Mesendoderm (in vitro differentiated cells): ENCODE measurements at regions not wholly inside any gene's neighbourhood (a gene's known extent, or its start where the extent isn't known, plus 50 kb on each side); places are given as distances from the start of the nearest gene placed in this dataset.

Experiments
- DNase-seq: peaks from one replicate; pipeline ENCODE4 v3.0.0; 2013
- H2AK5ac ChIP-seq: 2 replicates; pipeline ENCODE4 v1.6.1; 2013; ENCODE audit warnings: low read length, inconsistent platforms
- H2BK120ac ChIP-seq: 2 replicates; pipeline ENCODE4 v1.6.1; 2013; ENCODE audit warnings: low read depth, mild to moderate bottlenecking, low read length, moderate library complexity, mixed read lengths
- H2BK15ac ChIP-seq: replicated peaks from 2 replicates; pipeline ENCODE4 v1.6.1; 2013; ENCODE audit warnings: low read depth, mild to moderate bottlenecking, moderate library complexity
- H2BK5ac ChIP-seq: 2 replicates; pipeline ENCODE4 v1.6.1; 2013; ENCODE audit warnings: low read length, inconsistent platforms
- H3K18ac ChIP-seq: 2 replicates; pipeline ENCODE4 v1.6.1; 2013; ENCODE audit warnings: mild to moderate bottlenecking, low read length, mixed read lengths
- H3K23ac ChIP-seq: one replicate; pipeline ENCODE4 v1.6.1; 2013; ENCODE audit warnings: low read length
- H3K27ac ChIP-seq: 2 replicates; pipeline ENCODE4 v1.5.1; 2013; ENCODE audit warnings: low read depth, mild to moderate bottlenecking, inconsistent platforms, low read length, moderate library complexity
- H3K27me3 ChIP-seq: 2 replicates; pipeline ENCODE4 v1.6.1; 2013; ENCODE audit warnings: low read length, control low read depth, mild to moderate bottlenecking, inconsistent platforms; ENCODE audit not compliant: insufficient read depth, poor library complexity
- H3K36me3 ChIP-seq: 2 replicates; pipeline ENCODE4 v1.6.1; 2013; ENCODE audit warnings: low read length, inconsistent platforms; ENCODE audit not compliant: control insufficient read depth, insufficient read depth
- H3K4ac ChIP-seq: one replicate; pipeline ENCODE4 v1.6.1; 2013; ENCODE audit warnings: low read depth, mild to moderate bottlenecking, low read length, moderate library complexity
- H3K4me1 ChIP-seq: 2 replicates; pipeline ENCODE4 v1.6.1; 2013; ENCODE audit warnings: low read depth, low read length, inconsistent platforms; ENCODE audit not compliant: control insufficient read depth
- H3K4me2 ChIP-seq: 2 replicates; pipeline ENCODE4 v1.6.1; 2013; ENCODE audit warnings: low read length
- H3K4me3 ChIP-seq: 2 replicates; pipeline ENCODE4 v1.5.1; 2013; ENCODE audit warnings: mild to moderate bottlenecking, low read length
- H3K56ac ChIP-seq: one replicate; pipeline ENCODE4 v1.6.1; 2013; ENCODE audit warnings: low read length
- H3K79me1 ChIP-seq: 2 replicates; pipeline ENCODE4 v1.6.1; 2013; ENCODE audit warnings: low read length, inconsistent platforms
- H3K79me2 ChIP-seq: 2 replicates; pipeline ENCODE4 v1.6.1; 2013; ENCODE audit warnings: mild to moderate bottlenecking, low read length; ENCODE audit not compliant: control insufficient read depth, insufficient read depth
- H3K9ac ChIP-seq: 2 replicates; pipeline ENCODE4 v1.6.1; 2013; ENCODE audit warnings: low read length, inconsistent platforms
- H4K5ac ChIP-seq: one replicate; pipeline ENCODE4 v1.6.1; 2013; ENCODE audit warnings: low read length
- H4K8ac ChIP-seq: one replicate; pipeline ENCODE4 v1.6.1; 2013; ENCODE audit warnings: low read depth, mild to moderate bottlenecking, control low read depth, low read length, moderate library complexity
- WGBS: extraction: QIAGEN DNeasy Blood & Tissue Kit; methylation state at CpG from one replicate; pipeline ENCODE4 v1.1.7; 2013; ENCODE audit warnings: low lambda C conversion rate, missing lambda C conversion rate; ENCODE audit not compliant: insufficient coverage; ENCODE audit errors: extremely low coverage; 5-methylcytosine and 5-hydroxymethylcytosine counted together

DNA sequence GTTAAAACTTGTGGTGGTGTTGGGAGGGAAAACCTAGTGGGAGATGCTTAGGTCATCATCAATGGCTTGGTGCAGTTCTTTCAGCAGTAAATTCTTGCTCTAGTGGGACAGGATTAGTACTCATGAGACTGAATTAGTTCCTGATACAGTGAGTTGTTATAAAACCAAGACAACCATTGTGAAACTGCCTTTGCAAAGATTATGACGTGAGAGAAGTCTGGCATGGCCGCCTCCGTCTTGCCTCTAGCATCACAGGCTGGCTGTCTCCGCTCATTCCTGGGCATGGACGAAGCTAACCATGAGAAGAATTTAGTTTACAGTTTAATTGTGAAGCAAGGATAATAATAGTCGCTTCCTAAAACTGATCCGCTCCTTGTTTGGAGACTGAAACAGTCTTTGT, 186.4 kb downstream of the KIF20B start:
- DNase-seq = no peak
- Histone ChIP-seq H3K23ac (no peak overlapping the region), H4K5ac (no peak overlapping the region), H4K8ac (no peak overlapping the region), H3K56ac (no peak overlapping the region), H3K4ac (no peak overlapping the region), H3K79me1 (no peaks in the 10 kb centered on the region), H3K4me3 (no peak overlapping the region), H3K4me1 (no peaks in the 10 kb centered on the region), H3K27me3 (no peaks in the 10 kb centered on the region), H2AK5ac (no peak overlapping the region), H3K4me2 (no peak overlapping the region), H3K18ac (no peak overlapping the region), H2BK15ac (no peak overlapping the region), H2BK5ac (no peak overlapping the region), H2BK120ac (no peak overlapping the region), H3K36me3 (no peaks in the 10 kb centered on the region), H3K79me2 (no peaks in the 10 kb centered on the region), H3K9ac (no peak overlapping the region), H3K27ac (no peak overlapping the region)
- no CpG with 5 or more reads among the region's 7 CpGs for WGBS

DNA sequence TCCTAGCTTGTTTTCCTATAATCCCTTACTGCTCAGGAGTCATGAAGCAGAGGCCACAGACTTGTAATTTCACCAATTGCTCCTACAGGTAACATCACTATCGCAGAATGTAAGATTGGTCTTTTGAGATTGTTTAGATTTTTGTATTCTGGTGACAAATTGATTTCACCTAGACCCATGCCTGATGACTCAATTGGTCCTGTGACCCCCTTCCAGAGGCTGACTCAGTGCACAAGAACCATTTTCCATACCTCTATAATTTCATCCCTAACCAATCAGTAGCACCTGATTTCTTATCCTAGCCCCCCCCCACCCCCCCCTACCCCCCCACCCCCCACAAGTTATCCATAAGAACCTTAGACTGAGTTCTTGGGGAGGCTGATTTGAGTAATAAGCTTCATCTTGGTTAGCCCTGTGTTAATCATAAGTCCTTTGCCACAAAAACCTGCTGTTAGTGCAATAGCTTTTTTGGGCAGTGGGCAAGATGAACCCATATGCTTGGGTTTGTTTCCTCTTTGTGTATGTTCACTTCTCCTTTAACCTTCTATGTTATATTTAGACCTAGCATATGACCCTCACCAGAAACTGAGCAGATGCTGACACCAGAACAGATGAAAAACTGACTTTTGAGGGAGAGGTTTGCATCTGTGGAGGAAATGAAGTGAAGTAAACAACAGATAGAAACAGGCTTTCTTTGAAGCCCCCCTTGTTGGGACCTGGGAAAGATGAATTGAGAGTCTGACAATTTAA, 187.1 kb downstream of the KIF20B start:
- Histone ChIP-seq H3K4me2 (no peak overlapping the region), H3K56ac (no peak overlapping the region), H3K79me1 (no peaks in the 10 kb centered on the region), H2BK5ac (no peak overlapping the region), H4K5ac (no peak overlapping the region), H3K27me3 (no peaks in the 10 kb centered on the region), H2BK15ac (no peak overlapping the region), H3K27ac (no peak overlapping the region), H3K4ac (no peak overlapping the region), H3K79me2 (no peaks in the 10 kb centered on the region), H3K4me1 (no peaks in the 10 kb centered on the region), H2BK120ac (no peak overlapping the region), H3K4me3 (no peak overlapping the region), H3K9ac (no peak overlapping the region), H3K18ac (no peak overlapping the region), H4K8ac (no peak overlapping the region), H3K36me3 (no peaks in the 10 kb centered on the region), H2AK5ac (no peak overlapping the region), H3K23ac (no peak overlapping the region)
- no CpG with 5 or more reads among the region's 1 CpG for WGBS
- DNase-seq = no peak

DNA sequence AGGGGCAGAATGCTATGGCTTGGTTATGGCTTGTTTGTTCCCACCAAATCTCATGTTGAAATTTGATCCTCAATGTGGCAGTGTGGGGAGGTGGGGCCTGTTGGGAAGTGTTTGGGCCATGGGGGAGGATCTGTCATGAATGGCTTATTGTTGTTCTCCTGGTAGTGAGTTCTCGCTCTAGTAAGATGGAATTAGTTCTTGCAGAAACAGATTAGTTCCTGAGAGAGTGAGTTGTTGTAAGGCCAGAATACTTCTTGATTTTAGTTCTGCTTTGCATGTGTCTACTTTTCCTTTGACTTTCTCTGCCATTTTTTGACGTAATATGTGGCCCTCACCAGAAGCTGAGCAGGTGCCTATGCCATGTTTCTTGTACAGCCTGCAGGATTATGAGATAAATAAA, 188.2 kb downstream of the KIF20B start:
- no peaks in the 10 kb centered on the region for H3K36me3 ChIP-seq
- H3K4ac ChIP-seq = no peak overlapping the region
- H3K27ac ChIP-seq = no peak overlapping the region
- no peak overlapping the region for H3K4me3 ChIP-seq
- no peak overlapping the region for H4K8ac ChIP-seq
- H4K5ac ChIP-seq = no peak overlapping the region
- H2BK120ac ChIP-seq = no peak overlapping the region
- H3K27me3 ChIP-seq = no peaks in the 10 kb centered on the region
- H3K4me1 ChIP-seq = no peaks in the 10 kb centered on the region
- H3K23ac ChIP-seq = no peak overlapping the region
- H2BK15ac ChIP-seq = no peak overlapping the region
- no peaks in the 10 kb centered on the region for H3K79me2 ChIP-seq
- no peak overlapping the region for H3K18ac ChIP-seq
- H3K4me2 ChIP-seq = no peak overlapping the region
- no peaks in the 10 kb centered on the region for H3K79me1 ChIP-seq
- no peak overlapping the region for H3K9ac ChIP-seq
- no peak overlapping the region for H2BK5ac ChIP-seq
- H3K56ac ChIP-seq = no peak overlapping the region
- H2AK5ac ChIP-seq = no peak overlapping the region
- no peak for DNase-seq
- WGBS = no CpG with 5 or more reads among the region's 2 CpGs

DNA sequence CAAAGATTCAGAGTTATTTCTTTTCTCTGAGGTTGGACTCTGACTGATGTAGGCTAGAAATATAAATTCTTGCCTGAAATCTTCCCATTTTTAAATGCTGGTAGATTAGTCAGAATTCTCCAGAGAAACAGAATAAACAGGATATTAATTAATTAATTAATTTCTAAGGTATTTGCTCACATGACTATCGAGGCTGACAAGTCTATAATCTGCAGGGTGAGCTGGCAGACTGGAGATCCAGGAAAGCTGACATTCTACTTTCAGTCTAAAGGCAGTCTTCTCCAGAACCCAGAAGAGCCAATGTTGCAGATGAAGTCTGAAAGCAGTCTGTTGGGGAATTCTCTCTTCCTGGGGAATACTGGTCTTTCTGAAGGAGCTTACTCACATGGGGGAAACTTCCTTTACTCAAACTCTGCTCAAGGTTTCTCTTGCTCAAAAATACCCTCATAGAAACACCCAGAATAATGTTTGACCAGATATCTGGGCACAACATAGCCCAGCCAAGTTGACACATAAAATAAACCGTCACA, 189.7 kb downstream of the KIF20B start:
- Histone ChIP-seq H3K27ac (no peak overlapping the region), H2BK15ac (no peak overlapping the region), H3K79me1 (no peaks in the 10 kb centered on the region), H3K23ac (no peak overlapping the region), H3K27me3 (no peaks in the 10 kb centered on the region), H3K4ac (no peak overlapping the region), H3K4me3 (no peak overlapping the region), H3K4me2 (no peak overlapping the region), H3K4me1 (no peaks in the 10 kb centered on the region), H2BK5ac (no peak overlapping the region), H3K79me2 (no peaks in the 10 kb centered on the region), H3K9ac (no peak overlapping the region), H3K36me3 (no peaks in the 10 kb centered on the region), H4K8ac (no peak overlapping the region), H3K56ac (no peak overlapping the region), H3K18ac (no peak overlapping the region), H2BK120ac (no peak overlapping the region), H2AK5ac (no peak overlapping the region), H4K5ac (no peak overlapping the region)
- DNase-seq = no peak
- WGBS = no CpG with 5 or more reads among the region's 2 CpGs

DNA sequence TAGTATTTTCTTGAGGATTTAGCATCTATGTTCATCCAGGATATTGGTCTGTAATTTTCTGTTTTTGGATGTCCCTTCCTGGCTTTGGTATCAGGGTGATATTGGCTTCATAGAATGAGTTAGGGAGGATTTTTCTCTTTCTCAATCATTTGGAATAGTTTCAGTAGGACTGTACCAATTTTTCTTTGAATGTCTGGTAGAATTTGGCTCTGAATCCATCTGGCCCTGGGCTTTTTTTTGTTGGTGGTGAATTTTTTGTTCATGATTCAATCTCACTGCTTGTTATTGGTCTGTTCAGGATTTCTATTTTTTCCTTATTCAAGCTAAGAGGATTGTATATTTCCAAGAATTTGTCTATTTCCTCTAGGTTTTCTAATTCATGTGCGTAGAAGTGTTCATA, 192.7 kb downstream of the KIF20B start:
- no peak overlapping the region for H3K9ac ChIP-seq
- no peak overlapping the region for H2BK15ac ChIP-seq
- no peaks in the 10 kb centered on the region for H3K79me1 ChIP-seq
- no peak overlapping the region for H3K18ac ChIP-seq
- no peak overlapping the region for H3K4me2 ChIP-seq
- H3K27ac ChIP-seq = no peak overlapping the region
- H4K8ac ChIP-seq = no peak overlapping the region
- no peak overlapping the region for H3K56ac ChIP-seq
- DNase-seq = no peak
- no peaks in the 10 kb centered on the region for H3K79me2 ChIP-seq
- no peaks in the 10 kb centered on the region for H3K4me1 ChIP-seq
- no peak overlapping the region for H3K4ac ChIP-seq
- H3K27me3 ChIP-seq = no peaks in the 10 kb centered on the region
- no peaks in the 10 kb centered on the region for H3K36me3 ChIP-seq
- no peak overlapping the region for H3K23ac ChIP-seq
- H2AK5ac ChIP-seq = no peak overlapping the region
- no peak overlapping the region for H2BK120ac ChIP-seq
- H2BK5ac ChIP-seq = no peak overlapping the region
- H3K4me3 ChIP-seq = no peak overlapping the region
- no peak overlapping the region for H4K5ac ChIP-seq
- WGBS = no CpG with 5 or more reads among the region's 1 CpG

DNA sequence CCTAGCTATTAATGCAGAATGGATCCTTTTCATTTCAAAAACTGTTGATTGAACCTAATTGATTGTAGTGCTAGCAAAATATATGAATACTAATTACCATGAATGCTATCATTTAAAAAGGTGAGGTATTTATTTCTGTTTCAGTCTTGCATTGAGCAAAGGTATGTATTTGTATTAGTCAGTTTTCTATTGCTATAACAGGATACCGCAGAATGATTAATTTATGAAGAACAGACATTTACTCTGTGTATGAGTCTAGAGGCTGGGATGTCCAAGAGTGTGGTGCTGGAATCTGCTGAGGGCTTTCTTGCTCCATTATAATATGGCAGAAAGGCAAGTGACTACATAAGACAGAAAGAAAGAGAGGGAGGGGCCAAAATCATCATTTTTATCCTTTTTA, 199.2 kb downstream of the KIF20B start:
- Histone ChIP-seq H3K27ac (no peak overlapping the region), H3K36me3 (no peaks in the 10 kb centered on the region)

More for the DNA sequence above, 199.2 kb downstream of the KIF20B start:
- Histone ChIP-seq H4K5ac (no peak overlapping the region), H3K4me1 (no peaks in the 10 kb centered on the region), H3K23ac (no peak overlapping the region), H2AK5ac (no peak overlapping the region), H3K27me3 (no peaks in the 10 kb centered on the region), H3K4ac (no peak overlapping the region), H2BK5ac (no peak overlapping the region), H2BK120ac (no peak overlapping the region), H2BK15ac (no peak overlapping the region), H3K18ac (no peak overlapping the region), H3K56ac (no peak overlapping the region), H4K8ac (no peak overlapping the region), H3K4me3 (no peak overlapping the region), H3K79me2 (no peaks in the 10 kb centered on the region), H3K4me2 (no peak overlapping the region), H3K79me1 (no peaks in the 10 kb centered on the region), H3K9ac (no peak overlapping the region)
- no peak for DNase-seq
- WGBS = no CpG with 5 or more reads among the region's 1 CpG
